Choroid plexus epithelial cell (primary cell): ENCODE measurements at regions not wholly inside any gene's neighbourhood (a gene's known extent, or its start where the extent isn't known, plus 50 kb on each side); places are given as distances from the start of the nearest gene placed in this dataset.

Experiments used
- DNase-seq: peaks from one replicate; pipeline ENCODE4 v3.0.0-alpha.2; 2010; ENCODE audit warnings: low read depth
- H3K4me3 ChIP-seq: 2 replicates; pipeline ENCODE4 v1.5.1; 2011; ENCODE audit warnings: low read depth, mild to moderate bottlenecking, control low read depth, low read length, moderate library complexity
- TF ChIP-seq, protein P1 (sequence below): conservative IDR thresholded peaks from 2 replicates; pipeline ENCODE4 v1.5.1; 2011; ENCODE audit warnings: low read depth, mild to moderate bottlenecking, control low read depth, inconsistent platforms, low read length, moderate library complexity

DNA sequence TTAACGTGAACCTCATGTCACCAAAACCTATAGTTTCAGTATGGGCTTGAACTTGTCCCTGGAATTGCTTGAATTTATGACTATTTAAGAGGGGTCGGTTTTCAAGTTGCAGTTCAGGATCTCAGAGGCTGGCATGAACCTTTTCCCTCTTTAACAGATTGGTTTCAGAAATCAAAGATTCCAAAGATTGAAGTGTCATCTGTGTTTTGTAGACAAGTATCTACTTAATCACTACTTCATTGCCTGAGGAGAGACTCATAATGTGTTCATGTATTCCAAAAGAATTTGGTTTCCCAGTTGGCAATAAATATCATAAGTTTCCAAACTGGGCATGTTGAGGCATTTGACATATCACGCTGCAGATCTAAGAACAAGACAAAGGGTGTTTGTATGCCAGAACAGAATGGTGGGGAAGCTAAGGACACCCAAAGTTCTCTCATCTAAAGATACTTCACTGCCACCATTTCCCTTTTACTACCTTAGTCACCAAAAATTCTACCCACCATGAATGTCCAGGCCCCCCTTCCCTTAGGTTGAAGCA, 199.5 kb downstream of the NUAK1 start:
- no peak overlapping the region for H3K4me3 ChIP-seq
- TF ChIP-seq, protein P1, sequence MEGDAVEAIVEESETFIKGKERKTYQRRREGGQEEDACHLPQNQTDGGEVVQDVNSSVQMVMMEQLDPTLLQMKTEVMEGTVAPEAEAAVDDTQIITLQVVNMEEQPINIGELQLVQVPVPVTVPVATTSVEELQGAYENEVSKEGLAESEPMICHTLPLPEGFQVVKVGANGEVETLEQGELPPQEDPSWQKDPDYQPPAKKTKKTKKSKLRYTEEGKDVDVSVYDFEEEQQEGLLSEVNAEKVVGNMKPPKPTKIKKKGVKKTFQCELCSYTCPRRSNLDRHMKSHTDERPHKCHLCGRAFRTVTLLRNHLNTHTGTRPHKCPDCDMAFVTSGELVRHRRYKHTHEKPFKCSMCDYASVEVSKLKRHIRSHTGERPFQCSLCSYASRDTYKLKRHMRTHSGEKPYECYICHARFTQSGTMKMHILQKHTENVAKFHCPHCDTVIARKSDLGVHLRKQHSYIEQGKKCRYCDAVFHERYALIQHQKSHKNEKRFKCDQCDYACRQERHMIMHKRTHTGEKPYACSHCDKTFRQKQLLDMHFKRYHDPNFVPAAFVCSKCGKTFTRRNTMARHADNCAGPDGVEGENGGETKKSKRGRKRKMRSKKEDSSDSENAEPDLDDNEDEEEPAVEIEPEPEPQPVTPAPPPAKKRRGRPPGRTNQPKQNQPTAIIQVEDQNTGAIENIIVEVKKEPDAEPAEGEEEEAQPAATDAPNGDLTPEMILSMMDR = no peak
- DNase-seq = no peak

DNA sequence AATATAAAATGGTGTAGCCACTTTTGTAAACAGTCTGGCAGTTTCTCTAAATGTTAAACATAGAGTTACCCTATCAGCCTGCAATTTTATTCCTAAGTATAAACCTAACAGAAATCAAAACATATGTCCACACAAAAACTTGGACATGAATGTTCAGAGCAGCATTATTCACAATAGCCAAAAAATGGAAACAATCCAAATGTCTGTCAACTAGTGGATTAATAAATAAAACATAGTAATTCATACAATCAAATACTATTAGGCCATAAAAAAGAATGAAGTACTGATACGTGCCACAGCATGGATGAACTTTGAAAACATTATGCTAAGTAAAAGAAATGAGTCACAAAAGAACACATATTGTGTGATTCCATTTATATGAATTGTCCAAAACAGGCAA, 196.5 kb downstream of the NUAK1 start:
- TF ChIP-seq, protein P1 = no peak
- H3K4me3 ChIP-seq = no peak overlapping the region
- no peak for DNase-seq

DNA sequence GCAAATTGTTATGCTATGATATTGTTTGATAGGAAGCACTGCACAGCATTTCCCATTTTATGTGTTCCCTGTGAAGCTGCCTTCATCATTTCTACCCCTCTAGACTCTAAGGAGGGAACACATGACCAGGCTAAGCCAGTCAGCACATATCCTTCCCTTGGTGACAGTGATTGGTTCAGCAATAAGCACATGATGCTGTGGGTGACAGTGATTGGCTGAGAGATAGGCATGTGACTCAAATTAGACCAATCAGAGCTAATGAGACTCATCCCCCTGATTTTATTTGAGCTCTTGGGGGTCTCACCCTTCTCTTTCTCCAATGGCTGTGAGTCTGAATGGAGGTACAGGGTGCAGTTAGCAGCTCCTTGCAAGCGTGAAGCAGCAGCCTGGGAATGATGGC, 195.2 kb downstream of the NUAK1 start:
- no peak for DNase-seq
- no peak overlapping the region for H3K4me3 ChIP-seq
- TF ChIP-seq, protein P1 = no peak

DNA sequence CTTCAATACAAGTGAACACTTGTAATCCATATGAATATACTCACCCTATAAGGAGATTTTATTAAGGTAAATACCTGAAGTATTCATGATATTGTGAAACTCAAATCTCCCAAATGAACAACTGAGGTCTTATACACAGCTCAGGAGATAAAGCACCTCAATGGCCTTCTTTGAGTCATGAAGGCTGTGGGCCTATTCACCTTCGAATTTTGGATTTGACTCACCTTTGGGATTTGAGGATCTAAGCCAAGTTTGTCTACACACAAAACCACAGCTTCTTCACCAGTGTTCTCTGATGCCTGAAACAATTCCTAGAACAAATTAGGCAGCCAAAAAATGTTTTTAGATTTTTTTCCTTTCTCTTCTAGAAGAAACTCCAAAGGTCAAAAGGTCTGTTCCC, 194.1 kb downstream of the NUAK1 start:
- TF ChIP-seq, protein P1 = no peak
- no peak for DNase-seq
- no peak overlapping the region for H3K4me3 ChIP-seq

DNA sequence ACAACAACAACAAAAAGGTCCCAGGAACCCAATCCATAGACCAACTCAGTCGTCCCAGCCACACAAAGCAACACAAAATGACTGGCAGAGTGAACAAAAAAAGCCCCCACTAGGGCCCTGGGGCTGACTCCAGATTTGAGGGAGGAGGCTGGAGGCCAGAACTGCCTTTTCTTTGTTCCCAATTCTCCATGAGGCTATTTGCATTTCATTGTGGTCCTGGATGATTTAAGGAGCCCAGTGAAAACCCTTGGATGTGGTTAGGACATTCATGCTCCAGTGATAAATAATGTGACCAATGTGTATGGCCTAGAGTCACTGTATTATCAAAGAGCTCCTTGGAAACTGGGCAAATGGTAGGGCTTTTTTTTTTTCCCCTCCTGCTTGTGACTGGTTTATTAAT, 192.9 kb downstream of the NUAK1 start:
- DNase-seq = no peak
- TF ChIP-seq, protein P1 = no peak

DNA sequence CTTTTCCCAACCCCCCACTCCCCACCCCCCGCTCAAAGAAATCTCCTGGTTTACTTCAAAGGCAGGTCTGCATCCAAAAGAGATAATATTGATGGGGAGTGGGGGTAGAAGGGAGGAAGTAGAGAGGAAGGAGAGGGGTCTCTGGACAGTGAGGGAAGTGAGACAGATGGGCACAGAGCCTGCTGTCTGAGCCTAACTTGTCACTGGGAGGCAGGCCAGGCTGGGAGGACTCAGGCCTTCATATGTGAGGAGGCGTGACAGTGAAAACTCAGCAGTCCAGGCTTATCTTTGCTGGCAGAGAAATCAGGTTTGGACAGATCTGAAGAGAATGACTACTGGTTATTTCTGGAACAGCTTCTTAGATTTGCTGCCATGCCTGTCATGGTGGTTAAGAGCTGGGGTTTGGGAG, 192.3 kb downstream of the NUAK1 start:
- H3K4me3 ChIP-seq = no peak overlapping the region
- DNase-seq = peak; percentile 42
- TF ChIP-seq, protein P1 = no peak

More for the DNA sequence above, 192.9 kb downstream of the NUAK1 start:
- no peak overlapping the region for H3K4me3 ChIP-seq

DNA sequence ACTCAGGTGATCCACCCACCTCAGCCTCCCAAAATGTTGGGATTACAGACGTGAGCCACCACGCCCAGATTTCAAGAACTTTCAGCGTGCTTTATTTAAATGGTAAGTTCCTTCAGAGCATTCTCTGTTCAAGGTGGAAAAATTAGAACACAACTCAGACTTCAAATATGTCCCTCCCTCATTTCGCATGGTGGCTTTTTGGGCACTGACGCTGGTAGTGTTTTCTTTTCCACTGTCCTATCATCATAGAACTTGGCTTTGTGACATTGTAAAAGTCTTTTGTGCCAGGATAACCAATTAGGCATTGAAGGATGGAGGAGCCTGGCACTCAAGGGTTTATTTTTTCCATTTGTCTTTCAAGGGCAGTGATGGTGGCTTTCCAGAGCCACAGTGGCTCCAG, 190.8 kb downstream of the NUAK1 start:
- H3K4me3 ChIP-seq = no peak overlapping the region
- no peak for DNase-seq
- TF ChIP-seq, protein P1 = no peak
